Smooth muscle cell (in vitro differentiated cells): ENCODE measurements at regions not wholly inside any gene's neighbourhood (a gene's known extent, or its start where the extent isn't known, plus 50 kb on each side); places are given as distances from the start of the nearest gene placed in this dataset.

Experiments used
- DNase-seq: peaks from one replicate; lab custom pipeline; 2025; ENCODE audit not compliant: unreplicated experiment; lab: John Stamatoyannopoulos, UW
- H2AFZ ChIP-seq: fragments of 200-600 bp; sonication (generic); 2 replicates; pipeline ENCODE4 v1.6.0; 2016; ENCODE audit warnings: antibody characterized with exemption, low read depth, mild to moderate bottlenecking
- H3F3A ChIP-seq: fragments of 200-600 bp; sonication (generic); 2 replicates; pipeline ENCODE4 v1.6.0; 2017; ENCODE audit warnings: antibody characterized with exemption, low read depth
- H3K27ac ChIP-seq: fragments of 200-600 bp; sonication (generic); 2 replicates; pipeline ENCODE4 v1.5.1; 2016; ENCODE audit warnings: low read depth, mild to moderate bottlenecking
- H3K27me3 ChIP-seq: fragments of 200-600 bp; sonication (generic); 2 replicates; pipeline ENCODE4 v1.6.1; 2016; ENCODE audit warnings: low read depth, mild to moderate bottlenecking
- H3K36me3 ChIP-seq: fragments of 200-600 bp; sonication (generic); 2 replicates; pipeline ENCODE4 v1.5.1; 2016; ENCODE audit warnings: low read depth
- H3K4me1 ChIP-seq: fragments of 200-600 bp; sonication (generic); 2 replicates; pipeline ENCODE4 v1.5.1; 2016; ENCODE audit warnings: low read depth
- H3K4me2 ChIP-seq: fragments of 200-600 bp; sonication (generic); 2 replicates; pipeline ENCODE4 v1.6.0; 2016; ENCODE audit warnings: mild to moderate bottlenecking
- H3K4me3 ChIP-seq: fragments of 200-600 bp; sonication (generic); 2 replicates; pipeline ENCODE4 v1.5.1; 2016; ENCODE audit warnings: mild to moderate bottlenecking
- H3K79me2 ChIP-seq: fragments of 200-600 bp; sonication (generic); 2 replicates; pipeline ENCODE4 v1.6.0; 2016; ENCODE audit warnings: low read depth, mild to moderate bottlenecking
- H3K9ac ChIP-seq: fragments of 200-600 bp; sonication (generic); 2 replicates; pipeline ENCODE4 v1.6.0; 2016; ENCODE audit warnings: low read depth
- H3K9me3 ChIP-seq: fragments of 200-600 bp; sonication (generic); replicated peaks from 2 replicates; pipeline ENCODE4 v1.5.1; 2016; ENCODE audit warnings: low read depth
- H4K20me1 ChIP-seq: fragments of 200-600 bp; sonication (generic); 2 replicates; pipeline ENCODE4 v1.6.0; 2016; ENCODE audit warnings: low read depth
- CTCF ChIP-seq: fragments of 200-600 bp; sonication (generic); IDR thresholded peaks from 2 replicates; pipeline ENCODE4 v1.5.1; 2017; ENCODE audit warnings: borderline replicate concordance, mild to moderate bottlenecking, antibody characterized with exemption; ENCODE audit not compliant: insufficient read depth, poor library complexity, severe bottlenecking
- WGBS: methylation state at CpG from one replicate; pipeline ENCODE4 v1.1.7; 2016; ENCODE audit warnings: low lambda C conversion rate; 5-methylcytosine and 5-hydroxymethylcytosine counted together

GRCh38 chr4:11079171-11079570, 349.5 kb downstream of the HS3ST1 start:
- Histone ChIP-seq H3K27me3 (no peaks in the 10 kb centered on the region), H3K36me3 (no peaks in the 10 kb centered on the region), H3K4me1 (no peaks in the 10 kb centered on the region), H3K4me3 (no peak overlapping the region), H3K4me2 (no peak overlapping the region), H3F3A (peaks cover under 1% of the 10 kb centered on the region), H3K9ac (no peak overlapping the region), H4K20me1 (no peaks in the 10 kb centered on the region), H3K9me3 (no peaks in the 10 kb centered on the region), H2AFZ (no peak overlapping the region), H3K27ac (no peak overlapping the region), H3K79me2 (peaks cover 4% of the 10 kb centered on the region)
- no peak for TF ChIP-seq CTCF
- DNase-seq: no peak
- 67% methylated on average over 1 of the region's 1 CpG for WGBS

GRCh38 chr4:11074581-11075241, 354.0 kb downstream of the HS3ST1 start:
- Histone ChIP-seq H3K4me2 (no peak overlapping the region), H3K9me3 (no peaks in the 10 kb centered on the region), H3K9ac (no peak overlapping the region), H3K27me3 (no peaks in the 10 kb centered on the region), H3K27ac (no peak overlapping the region), H3K36me3 (no peaks in the 10 kb centered on the region), H3K4me3 (no peak overlapping the region), H3K79me2 (peaks cover 4% of the 10 kb centered on the region), H3F3A (peaks cover 5% of the 10 kb centered on the region), H2AFZ (no peak overlapping the region), H4K20me1 (no peaks in the 10 kb centered on the region), H3K4me1 (peaks cover 5% of the 10 kb centered on the region)
- no peak for DNase-seq
- TF ChIP-seq CTCF: no peak
- WGBS: 76% methylated on average over 4 of the region's 4 CpGs

GRCh38 chr4:11073621-11074051, 355.1 kb downstream of the HS3ST1 start:
- peaks cover 16% of the 10 kb centered on the region for H3K4me1 ChIP-seq
- no peak for DNase-seq
- 52% methylated on average over 6 of the region's 6 CpGs for WGBS
- no peaks in the 10 kb centered on the region for H4K20me1 ChIP-seq
- peak overlapping the region; percentile 30 for H3K4me2 ChIP-seq
- no peak overlapping the region for H3K9ac ChIP-seq
- peak overlapping the region; percentile 48 for H2AFZ ChIP-seq
- peak overlapping the region; percentile 69 for H3K27ac ChIP-seq
- H3K27me3 ChIP-seq: no peaks in the 10 kb centered on the region
- no peak for TF ChIP-seq CTCF
- H3K36me3 ChIP-seq: no peaks in the 10 kb centered on the region
- H3K79me2 ChIP-seq: peaks cover 4% of the 10 kb centered on the region
- H3F3A ChIP-seq: peaks cover 10% of the 10 kb centered on the region
- no peak overlapping the region for H3K4me3 ChIP-seq
- no peaks in the 10 kb centered on the region for H3K9me3 ChIP-seq

- 46% methylated on average over 8 of the region's 8 CpGs for WGBS
- Histone ChIP-seq H3K4me1 (peaks cover 21% of the 10 kb centered on the region), H3F3A (peaks cover 10% of the 10 kb centered on the region), H3K4me3 (no peak overlapping the region), H3K27ac (peak overlapping the region; percentile 69), H3K79me2 (peaks cover 4% of the 10 kb centered on the region), H4K20me1 (no peaks in the 10 kb centered on the region), H3K9me3 (no peaks in the 10 kb centered on the region), H3K36me3 (no peaks in the 10 kb centered on the region), H3K4me2 (peak overlapping the region; percentile 37), H3K9ac (no peak overlapping the region), H3K27me3 (no peaks in the 10 kb centered on the region), H2AFZ (no peak overlapping the region)
- no peak for TF ChIP-seq CTCF
- no peak for DNase-seq
Measured at GRCh38 chr4:11072999-11073398, 355.7 kb downstream of the HS3ST1 start.
